OCI-LY1 (cell line): ENCODE measurements at regions not wholly inside any gene's neighbourhood (a gene's known extent, or its start where the extent isn't known, plus 50 kb on each side); places are given as distances from the start of the nearest gene placed in this dataset.

Experiments
- EZH2 ChIP-seq: fragments of 200-600 bp; sonication (generic), shearing (Covaris generic); IDR thresholded peaks from 2 replicates; pipeline ENCODE4 v1.8.0; 2017; ENCODE audit warnings: borderline replicate concordance, mixed run types, mild to moderate bottlenecking, antibody characterized with exemption, low read length, moderate library complexity, mixed read lengths
- TF ChIP-seq, protein P1 (sequence below): fragments of 200-600 bp; sonication (generic), shearing (Covaris generic); IDR thresholded peaks from 2 replicates; pipeline ENCODE4 v1.5.1; 2017; ENCODE audit warnings: mild to moderate bottlenecking, antibody characterized with exemption, low read length, moderate library complexity, mixed read lengths

GRCh38 chr4:156495091-156495490 lies 476.5 kb downstream of the PDGFC start:
- TF ChIP-seq, protein P1, sequence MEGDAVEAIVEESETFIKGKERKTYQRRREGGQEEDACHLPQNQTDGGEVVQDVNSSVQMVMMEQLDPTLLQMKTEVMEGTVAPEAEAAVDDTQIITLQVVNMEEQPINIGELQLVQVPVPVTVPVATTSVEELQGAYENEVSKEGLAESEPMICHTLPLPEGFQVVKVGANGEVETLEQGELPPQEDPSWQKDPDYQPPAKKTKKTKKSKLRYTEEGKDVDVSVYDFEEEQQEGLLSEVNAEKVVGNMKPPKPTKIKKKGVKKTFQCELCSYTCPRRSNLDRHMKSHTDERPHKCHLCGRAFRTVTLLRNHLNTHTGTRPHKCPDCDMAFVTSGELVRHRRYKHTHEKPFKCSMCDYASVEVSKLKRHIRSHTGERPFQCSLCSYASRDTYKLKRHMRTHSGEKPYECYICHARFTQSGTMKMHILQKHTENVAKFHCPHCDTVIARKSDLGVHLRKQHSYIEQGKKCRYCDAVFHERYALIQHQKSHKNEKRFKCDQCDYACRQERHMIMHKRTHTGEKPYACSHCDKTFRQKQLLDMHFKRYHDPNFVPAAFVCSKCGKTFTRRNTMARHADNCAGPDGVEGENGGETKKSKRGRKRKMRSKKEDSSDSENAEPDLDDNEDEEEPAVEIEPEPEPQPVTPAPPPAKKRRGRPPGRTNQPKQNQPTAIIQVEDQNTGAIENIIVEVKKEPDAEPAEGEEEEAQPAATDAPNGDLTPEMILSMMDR, result no peak
- no peak for TF ChIP-seq EZH2
